HG02870 (cell line): ENCODE measurements at regions not wholly inside any gene's neighbourhood (a gene's known extent, or its start where the extent isn't known, plus 50 kb on each side); places are given as distances from the start of the nearest gene placed in this dataset.
"Not testable (repeated sequence)": the region's sequence is repeated elsewhere in the genome, so short reads cannot be mapped to it uniquely, and the experiment has no call there.

Source experiments
- ATAC-seq: cut with Tn5 transposase; IDR thresholded peaks from one replicate; pipeline ENCODE4 v1.9.1; 2021; ENCODE audit warnings: mild to moderate bottlenecking, moderate library complexity; ENCODE audit not compliant: unreplicated experiment

DNA sequence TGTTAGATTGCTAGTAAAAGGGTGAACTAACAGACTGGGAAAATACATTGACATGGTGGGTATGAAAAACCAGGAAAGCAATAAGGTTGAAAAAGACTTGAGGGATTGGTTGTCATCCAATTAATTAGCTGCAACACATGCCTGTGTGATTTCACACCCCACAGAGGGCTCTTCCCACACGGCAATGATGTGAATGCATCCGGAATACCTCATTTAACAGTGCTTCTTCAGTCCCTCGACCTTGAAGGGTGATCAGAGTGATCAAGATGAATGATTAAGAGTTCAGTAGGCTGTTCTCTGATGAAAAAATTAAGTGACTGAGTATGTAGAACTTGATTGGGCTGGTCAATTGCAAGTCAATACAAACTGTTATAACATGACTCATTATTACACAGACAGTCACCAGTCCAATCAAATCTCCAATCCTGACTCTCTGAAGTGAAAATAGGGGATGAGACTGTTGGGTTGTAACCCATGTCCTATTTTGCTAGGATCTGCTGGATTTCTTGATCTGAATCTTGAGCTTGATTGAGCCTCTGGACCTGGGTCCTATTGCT, 924.9 kb upstream of the FAM98A start:
- ATAC-seq, result no peak

DNA sequence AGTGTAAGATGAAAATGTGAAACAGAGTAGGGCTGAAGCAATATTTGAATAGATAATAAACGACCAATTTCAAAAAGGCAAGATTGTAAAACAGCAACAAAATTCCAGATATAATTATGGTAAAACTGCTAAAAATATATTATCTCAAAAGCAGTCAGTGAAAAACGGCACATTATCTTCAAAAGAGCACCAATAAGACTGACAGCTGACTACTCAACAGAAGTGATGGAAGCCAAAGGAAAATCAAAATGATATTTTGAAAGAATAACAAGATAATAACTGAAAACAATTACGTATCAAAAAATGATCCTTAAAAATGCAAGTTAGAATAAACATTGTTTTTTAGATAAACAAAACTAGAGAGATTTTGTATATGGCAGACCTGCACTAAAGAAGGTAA, 920.6 kb upstream of the FAM98A start:
- no peak for ATAC-seq

DNA sequence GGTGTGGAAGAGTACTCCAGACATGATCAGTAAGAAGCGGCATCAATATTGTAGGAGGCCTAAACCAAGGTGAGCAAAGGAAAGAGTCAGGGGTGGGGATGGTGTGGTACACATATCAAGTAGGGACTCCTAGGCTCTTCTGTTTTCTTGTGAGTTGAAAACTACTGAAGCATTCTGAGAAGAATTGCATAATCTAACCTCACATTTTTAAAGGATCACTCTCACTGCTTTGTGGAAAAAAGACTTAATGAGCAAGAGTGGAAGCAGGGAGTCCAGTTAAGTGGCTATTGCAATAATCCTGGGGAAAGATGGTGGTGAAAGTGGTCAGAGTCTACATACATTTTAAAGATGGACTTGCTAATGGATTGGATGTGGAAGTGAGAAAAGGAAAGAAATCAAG, 899.5 kb upstream of the FAM98A start:
- ATAC-seq, result no peak

GRCh38 chr2:34494192-34494591, 895.1 kb upstream of the FAM98A start:
- ATAC-seq, result not testable (repeated sequence)

DNA sequence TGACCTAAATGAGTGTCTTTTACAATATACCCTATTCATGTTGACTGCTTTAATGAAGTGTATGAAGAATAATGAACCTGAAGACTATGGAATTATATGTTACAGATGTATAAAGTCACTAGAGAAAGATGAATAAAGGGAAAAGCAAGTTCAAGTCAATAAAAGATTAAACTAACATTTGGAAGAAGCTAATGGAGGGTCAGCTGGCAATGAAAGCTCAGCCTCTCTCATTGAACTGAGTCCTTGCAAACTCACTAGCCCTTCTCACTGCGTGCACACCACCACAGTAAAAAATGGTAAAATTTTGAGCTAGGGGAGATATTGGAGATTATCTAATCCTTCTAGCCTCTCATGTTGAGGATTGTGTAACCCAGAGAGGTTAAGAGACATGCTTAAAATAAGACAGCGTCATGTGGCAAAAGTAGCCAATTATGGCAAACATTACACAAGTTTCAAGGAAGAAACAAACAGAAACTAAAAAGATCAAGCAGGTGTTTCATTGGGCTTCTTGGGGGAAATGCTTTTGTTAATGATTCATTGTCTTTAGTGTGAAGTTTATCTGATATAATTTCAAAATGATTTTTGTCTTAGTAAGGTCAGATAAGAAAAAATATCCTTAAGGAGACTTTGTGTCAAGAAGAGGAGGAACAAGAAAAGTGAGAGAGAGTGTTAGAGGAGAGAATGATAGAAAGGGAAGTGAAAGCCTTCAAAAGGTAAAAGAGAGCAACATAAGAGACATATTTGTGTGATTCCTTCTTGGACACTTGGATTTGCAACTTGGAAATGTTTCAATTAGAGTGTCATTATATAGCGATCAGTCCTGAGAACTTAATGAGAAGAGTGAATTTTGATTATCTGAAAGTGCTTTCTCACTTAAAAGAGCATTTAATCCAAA, 893.7 kb upstream of the FAM98A start:
- ATAC-seq, result no peak

DNA sequence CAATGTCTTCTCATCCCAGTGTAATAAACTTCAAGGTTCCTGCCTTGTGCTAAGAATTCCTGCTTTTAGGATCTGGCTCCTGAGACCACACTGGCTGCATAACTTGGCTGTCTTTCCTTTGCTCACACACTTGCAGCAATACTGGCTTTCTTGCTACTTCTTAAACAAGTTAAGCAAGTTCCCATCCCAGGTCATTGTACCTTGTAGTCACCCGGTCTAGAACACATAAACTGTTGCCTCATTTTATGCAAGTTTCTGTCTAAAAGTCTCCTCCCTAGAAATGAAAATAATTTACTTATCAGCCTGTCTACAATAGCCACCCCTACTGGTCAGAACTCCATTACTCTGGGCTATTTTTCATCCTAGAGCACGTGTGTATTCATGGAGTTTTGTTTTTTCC, 887.9 kb upstream of the FAM98A start:
- ATAC-seq, result no peak

DNA sequence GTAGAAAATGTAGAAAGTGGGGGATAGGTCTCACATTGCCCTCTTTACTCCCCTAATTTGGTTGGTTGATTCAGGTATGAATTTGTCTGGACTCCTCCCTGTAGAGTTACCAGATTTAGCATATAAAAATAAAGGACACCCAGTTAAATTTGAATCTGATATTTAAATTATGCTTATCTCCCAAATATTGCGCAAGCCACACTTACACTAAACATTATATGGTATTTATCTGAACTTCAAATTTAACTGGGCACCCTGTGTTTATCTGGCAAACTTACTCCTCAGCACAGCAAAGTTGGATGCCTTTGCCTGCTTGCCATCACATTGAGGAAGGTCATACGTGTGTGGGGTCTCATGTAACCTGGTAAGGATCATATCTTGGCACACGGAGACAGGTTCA, 882.4 kb upstream of the FAM98A start:
- no peak for ATAC-seq

DNA sequence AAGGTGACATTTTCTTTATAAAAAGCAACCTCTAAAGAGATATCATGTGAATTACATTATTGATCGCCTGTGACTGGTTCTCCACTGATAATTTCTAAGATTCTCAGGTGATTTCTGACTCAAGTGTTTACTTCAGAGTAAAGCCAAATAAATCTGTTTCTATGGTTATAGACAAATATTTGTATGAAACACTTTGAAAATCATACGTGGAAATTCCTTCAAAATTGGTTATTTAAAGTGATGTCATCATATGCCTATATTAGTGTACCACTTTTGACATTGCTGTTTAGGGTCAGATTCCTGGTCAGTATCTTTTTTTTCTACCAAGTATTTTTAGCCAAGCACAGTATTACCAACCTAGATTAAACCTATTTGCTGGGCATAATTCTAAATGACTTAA, 881.3 kb upstream of the FAM98A start:
- ATAC-seq, result no peak

DNA sequence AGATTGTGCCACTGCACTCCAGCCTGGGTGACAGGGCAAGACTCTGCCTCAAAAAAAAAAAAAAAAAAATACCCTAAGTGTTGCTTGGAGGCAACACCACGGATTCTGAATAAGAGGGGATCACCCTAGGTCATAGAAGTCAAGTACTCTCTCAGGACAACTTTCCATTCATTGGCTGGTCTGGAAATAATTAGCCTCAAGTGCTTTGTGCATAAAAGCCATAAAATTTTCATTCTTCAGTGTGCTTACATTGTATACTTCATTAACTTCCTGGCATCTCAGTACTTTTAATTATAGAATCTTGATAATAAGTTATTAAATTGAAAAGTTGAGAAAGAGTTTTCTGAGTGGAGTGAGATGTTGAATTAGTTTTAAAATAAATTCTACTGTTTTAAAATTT, 876.1 kb upstream of the FAM98A start:
- no peak for ATAC-seq

GRCh38 chr2:34474646-34475045, 875.5 kb upstream of the FAM98A start:
- ATAC-seq, result no peak

- ATAC-seq, result no peak
These were observed 848.0 kb upstream of the FAM98A start for GRCh38 chr2:34447097-34447496.

GRCh38 chr2:34423301-34423700, 824.2 kb upstream of the FAM98A start:
- no peak for ATAC-seq

DNA sequence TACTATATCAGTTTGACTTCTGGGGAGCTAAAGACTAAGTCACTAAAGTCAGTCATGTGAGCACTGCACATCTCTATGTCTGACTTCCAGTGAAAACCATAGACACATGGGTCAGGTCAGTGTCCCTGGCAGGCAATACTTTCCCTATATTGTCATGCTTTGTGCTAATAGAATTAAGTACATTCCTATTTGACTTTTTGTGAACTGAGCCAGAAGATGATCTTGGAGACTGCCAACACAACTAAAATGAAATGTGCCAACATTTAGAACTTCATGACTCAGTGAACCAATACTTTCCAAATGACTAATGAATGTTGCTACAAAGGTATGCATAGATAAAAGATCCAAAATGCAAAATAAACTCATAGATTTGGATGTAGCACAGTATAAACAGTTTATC, 820.8 kb upstream of the FAM98A start:
- ATAC-seq, result no peak

DNA sequence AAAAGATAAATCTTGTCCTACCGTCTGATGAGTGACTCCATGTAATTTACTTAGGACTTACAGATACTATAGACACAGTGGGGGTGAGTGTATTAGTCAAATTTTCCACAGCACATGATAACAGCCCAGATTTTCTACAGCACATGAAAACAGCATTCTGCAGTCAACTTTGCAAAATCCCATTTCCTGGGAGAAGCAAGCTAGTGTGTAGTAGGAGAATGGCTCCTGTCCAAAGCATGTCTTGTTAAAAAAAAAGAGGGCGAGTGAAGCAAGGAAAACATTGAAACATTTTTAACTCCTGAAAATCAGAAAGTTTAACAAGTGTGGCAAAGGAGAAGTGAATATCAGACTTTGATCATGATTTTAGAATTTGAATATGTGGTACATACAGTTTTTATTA, 817.8 kb upstream of the FAM98A start:
- ATAC-seq, result no peak

DNA sequence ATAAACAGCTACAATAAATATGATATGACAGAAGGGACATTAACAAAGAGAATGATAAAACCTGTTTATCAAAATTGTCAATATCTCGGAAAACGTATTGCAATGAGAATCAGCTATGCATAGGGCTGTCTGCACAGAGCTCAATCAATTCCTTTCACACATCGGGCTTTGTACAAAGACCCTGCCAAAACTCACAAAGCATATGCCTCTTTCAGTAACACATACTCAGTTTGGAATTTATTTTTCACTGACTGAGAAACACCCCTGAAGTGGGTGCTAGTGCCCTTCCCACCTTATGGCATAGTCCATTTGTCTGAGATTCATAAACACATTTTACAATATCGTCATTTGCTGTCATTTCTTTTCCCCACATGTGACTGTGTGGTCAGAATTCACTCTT, 815.8 kb upstream of the FAM98A start:
- ATAC-seq, result no peak

DNA sequence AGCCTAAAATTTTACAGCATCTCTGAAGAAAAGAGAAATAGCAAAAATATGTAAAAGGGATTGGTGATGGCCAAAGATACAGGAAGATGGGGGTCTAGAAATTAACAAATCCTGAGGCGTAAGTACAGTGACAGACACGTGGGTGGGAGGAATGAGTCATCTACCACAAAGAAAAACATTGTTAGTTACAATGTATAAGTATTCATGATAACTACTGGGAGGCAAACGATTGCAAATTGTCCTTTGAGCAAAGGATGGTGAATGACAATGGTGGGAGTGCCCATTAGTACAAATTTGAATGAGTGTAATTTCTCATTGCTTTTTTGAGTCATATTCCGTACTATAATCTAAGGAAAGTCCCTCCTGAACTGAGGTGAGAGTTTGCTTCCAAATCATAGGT, 809.0 kb upstream of the FAM98A start:
- ATAC-seq, result no peak

DNA sequence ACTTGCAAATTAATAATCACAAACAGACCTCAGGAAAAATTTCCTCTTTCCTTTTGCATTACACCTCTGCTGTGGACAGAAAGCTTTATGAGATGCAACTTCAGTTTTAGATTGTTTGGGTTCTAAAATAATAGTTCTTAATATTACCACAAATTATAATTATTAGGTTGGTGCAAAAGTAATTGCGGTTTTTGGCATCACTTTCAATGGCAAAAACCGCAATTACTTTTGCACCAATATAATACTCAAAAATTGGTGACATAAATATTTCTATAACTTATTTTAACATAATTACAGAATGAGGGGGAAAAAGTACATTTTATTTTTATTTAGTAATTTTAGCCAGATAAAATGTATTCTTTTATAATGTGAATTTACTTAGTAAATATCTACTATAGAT, 804.4 kb upstream of the FAM98A start:
- ATAC-seq, result no peak

DNA sequence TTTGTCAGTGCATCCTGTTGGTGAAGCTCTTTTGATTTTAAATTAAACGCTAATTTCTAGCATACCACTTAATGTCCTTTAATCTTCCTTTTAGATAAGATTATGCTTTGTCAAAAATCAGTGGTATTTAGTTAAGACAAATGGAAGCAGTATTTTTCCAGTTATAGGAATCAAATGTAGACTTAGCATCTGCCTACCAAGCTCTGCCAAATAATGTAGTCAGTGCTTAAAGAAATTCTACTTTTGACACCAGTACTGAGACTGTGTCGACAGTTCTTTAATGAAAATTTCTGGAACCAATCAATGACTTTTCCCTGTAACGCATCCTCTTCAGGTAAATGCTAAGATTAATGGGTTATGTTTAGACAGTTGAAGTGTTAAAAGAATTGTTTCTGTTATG, 803.3 kb upstream of the FAM98A start:
- no peak for ATAC-seq

DNA sequence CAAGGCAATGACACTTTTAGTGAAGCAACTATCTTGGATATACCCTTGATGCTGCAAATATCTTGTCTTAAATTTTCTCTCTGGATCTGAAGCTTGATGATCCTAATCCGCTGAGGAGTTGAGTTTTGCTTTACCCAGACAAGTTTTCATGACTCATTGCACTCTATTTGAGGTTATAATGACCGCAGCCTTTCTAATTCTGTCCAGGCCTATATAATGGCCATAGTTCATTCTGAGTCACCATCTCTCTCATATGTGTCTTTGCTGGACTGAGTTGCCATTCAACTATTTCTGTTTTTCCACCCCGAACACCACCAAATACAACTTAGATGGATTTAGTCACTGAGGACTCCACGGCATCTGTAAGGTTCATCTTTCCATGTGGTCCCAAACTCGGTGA, 802.1 kb upstream of the FAM98A start:
- no peak for ATAC-seq

GRCh38 chr2:34388446-34388845, 789.3 kb upstream of the FAM98A start:
- no peak for ATAC-seq

GRCh38 chr2:34387536-34387935, 788.4 kb upstream of the FAM98A start:
- ATAC-seq, result no peak

DNA sequence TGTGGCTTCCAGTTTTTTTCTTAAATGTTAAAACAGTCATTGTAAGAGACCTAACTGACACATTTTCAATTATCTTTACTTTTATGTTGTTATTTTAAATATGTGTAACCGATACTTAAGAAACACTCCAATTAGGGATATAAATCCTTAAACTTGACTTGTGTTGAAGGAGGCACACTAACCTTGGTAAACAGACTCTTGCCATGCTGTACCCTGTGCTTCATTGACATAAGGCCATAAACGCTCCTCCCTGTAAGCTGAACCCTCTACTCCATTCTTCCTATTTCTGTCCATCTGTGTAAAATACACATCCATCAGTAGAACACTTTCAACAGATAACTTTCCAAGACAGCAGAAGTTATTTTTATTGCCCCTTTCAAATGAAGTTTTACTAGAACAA, 780.5 kb upstream of the FAM98A start:
- ATAC-seq, result no peak
